HL-60 (cell line): ENCODE measurements at regions not wholly inside any gene's neighbourhood (a gene's known extent, or its start where the extent isn't known, plus 50 kb on each side); places are given as distances from the start of the nearest gene placed in this dataset.

ENCODE experiments used
- GABPA ChIP-seq: IDR thresholded peaks from 2 replicates; pipeline ENCODE4 v1.6.1; 2012; ENCODE audit warnings: low read depth
- SPI1 ChIP-seq: IDR thresholded peaks from 2 replicates; pipeline ENCODE4 v1.6.1; 2012; ENCODE audit warnings: low read depth, mild to moderate bottlenecking, borderline replicate concordance
- TF ChIP-seq, protein P1 (sequence below): IDR thresholded peaks from one replicate; pipeline ENCODE4 v1.5.1; 2011; ENCODE audit warnings: low read length, control low read depth, inconsistent platforms; ENCODE audit not compliant: insufficient read depth

DNA sequence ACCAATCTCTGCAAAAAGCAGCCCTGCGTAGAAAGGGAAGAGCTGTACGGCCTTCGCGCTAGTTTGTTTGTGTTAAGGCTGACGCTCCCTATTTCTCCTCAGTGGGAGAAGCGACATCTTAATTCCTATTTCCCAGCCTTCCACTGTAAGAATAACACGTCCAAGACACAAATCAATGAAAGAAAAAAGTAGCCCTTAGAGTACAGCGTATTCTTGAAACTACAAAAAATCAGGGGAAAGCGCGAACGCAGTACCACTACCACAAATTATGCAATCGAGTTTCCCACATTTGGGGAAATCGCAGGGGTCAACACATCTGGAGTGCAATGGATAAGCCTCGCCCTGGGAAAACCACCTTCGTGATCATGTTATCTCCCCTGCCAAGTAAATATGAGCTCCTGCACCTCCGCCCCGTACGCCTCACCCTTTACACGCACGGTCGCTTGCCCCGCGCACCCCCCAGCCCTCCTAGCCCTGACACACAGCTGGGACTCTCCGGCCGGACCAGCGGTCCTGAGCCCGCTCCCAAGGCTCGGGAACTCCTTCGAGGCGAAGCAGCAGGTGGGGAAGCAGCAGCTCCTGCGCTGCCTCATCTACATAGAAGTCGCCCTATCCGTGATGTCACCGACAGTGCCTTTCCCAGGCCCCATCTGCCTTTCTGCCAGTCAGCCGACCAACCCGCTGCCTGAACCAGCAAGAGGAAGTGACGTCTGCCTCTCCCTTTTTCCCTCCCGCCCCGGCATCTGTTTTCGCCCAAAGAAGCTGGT lies 94.7 kb downstream of the PPIAL4G start:
- TF ChIP-seq, protein P1, sequence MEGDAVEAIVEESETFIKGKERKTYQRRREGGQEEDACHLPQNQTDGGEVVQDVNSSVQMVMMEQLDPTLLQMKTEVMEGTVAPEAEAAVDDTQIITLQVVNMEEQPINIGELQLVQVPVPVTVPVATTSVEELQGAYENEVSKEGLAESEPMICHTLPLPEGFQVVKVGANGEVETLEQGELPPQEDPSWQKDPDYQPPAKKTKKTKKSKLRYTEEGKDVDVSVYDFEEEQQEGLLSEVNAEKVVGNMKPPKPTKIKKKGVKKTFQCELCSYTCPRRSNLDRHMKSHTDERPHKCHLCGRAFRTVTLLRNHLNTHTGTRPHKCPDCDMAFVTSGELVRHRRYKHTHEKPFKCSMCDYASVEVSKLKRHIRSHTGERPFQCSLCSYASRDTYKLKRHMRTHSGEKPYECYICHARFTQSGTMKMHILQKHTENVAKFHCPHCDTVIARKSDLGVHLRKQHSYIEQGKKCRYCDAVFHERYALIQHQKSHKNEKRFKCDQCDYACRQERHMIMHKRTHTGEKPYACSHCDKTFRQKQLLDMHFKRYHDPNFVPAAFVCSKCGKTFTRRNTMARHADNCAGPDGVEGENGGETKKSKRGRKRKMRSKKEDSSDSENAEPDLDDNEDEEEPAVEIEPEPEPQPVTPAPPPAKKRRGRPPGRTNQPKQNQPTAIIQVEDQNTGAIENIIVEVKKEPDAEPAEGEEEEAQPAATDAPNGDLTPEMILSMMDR, result no peak
- peak; percentile 78 for TF ChIP-seq SPI1
- peak; percentile 67; the same call in 1 of the 2 replicates for TF ChIP-seq GABPA
